IMR-90 (cell line): ENCODE measurements at regions not wholly inside any gene's neighbourhood (a gene's known extent, or its start where the extent isn't known, plus 50 kb on each side); places are given as distances from the start of the nearest gene placed in this dataset.
A peak's percentile ranks its signal among the peaks of the same experiment; 100 is the strongest.

ENCODE experiments used
- ATAC-seq: fragments of 200-7000 bp; cut with Tn5 transposase; 2 replicates; pipeline ENCODE4 v1.9.1; 2020; ENCODE audit warnings: low read depth, mild to moderate bottlenecking, moderate library complexity
- BruUV-seq: library from RNA; stranded (reverse); fragments of 400-500 nt; replicated peaks from 2 replicates; lab custom pipeline; 2021; lab: Mats Ljungman, UMichigan
- CTCF ChIA-PET: fragments of 300-600 bp; formaldehyde crosslinking; extraction: SDS; loops from one replicate; lab custom pipeline; 2021; ENCODE audit warnings: antibody characterized with exemption; lab: Yijun Ruan, JAX
- POLR2A ChIA-PET: fragments of 300-600 bp; sonication (Branson Sonifier 250); formaldehyde crosslinking; loops from one replicate; lab custom pipeline; 2022; ENCODE audit warnings: antibody characterized with exemption; ENCODE audit not compliant: unreplicated experiment; lab: Charles Lee
- DNase-seq: peaks from one replicate; pipeline ENCODE4 v3.0.0; 2013
- H2AFZ ChIP-seq: replicated peaks from 2 replicates; pipeline ENCODE3; 2013; ENCODE audit warnings: low read length, mild to moderate bottlenecking; ENCODE audit not compliant: poor library complexity
- H2AK5ac ChIP-seq: 2 replicates; pipeline ENCODE4 v1.6.1; 2013; ENCODE audit warnings: low read depth, low read length, inconsistent platforms
- H2AK9ac ChIP-seq: replicated peaks from 2 replicates; pipeline ENCODE3; 2013; ENCODE audit warnings: mild to moderate bottlenecking, low read depth, low read length, moderate library complexity; ENCODE audit not compliant: poor library complexity
- H2BK120ac ChIP-seq: 2 replicates; pipeline ENCODE4 v1.6.1; 2013; ENCODE audit warnings: low read depth, low read length, inconsistent platforms
- H2BK15ac ChIP-seq: 3 replicates; pipeline ENCODE4 v1.6.1; 2013; ENCODE audit warnings: low read depth, low read length, inconsistent platforms
- H2BK20ac ChIP-seq: 2 replicates; pipeline ENCODE4 v1.6.1; 2013; ENCODE audit warnings: low read depth, mild to moderate bottlenecking, inconsistent platforms, low read length, moderate library complexity
- H2BK5ac ChIP-seq: 2 replicates; pipeline ENCODE4 v1.6.1; 2013; ENCODE audit warnings: mild to moderate bottlenecking, low read depth, low read length, inconsistent platforms; ENCODE audit not compliant: poor library complexity, severe bottlenecking
- H3K14ac ChIP-seq: replicated peaks from 2 replicates; pipeline ENCODE4 v1.6.1; 2013; ENCODE audit warnings: low read depth, low read length, inconsistent platforms
- H3K18ac ChIP-seq: 2 replicates; pipeline ENCODE4 v1.6.1; 2013; ENCODE audit warnings: low read depth, low read length, control low read depth
- H3K23ac ChIP-seq: 2 replicates; pipeline ENCODE4 v1.6.1; 2013; ENCODE audit warnings: low read depth, low read length, inconsistent platforms
- H3K27ac ChIP-seq: 2 replicates; pipeline ENCODE4 v1.5.1; 2013; ENCODE audit warnings: mild to moderate bottlenecking, control low read depth, low read length; ENCODE audit not compliant: insufficient read depth
- H3K27me3 ChIP-seq: 2 replicates; pipeline ENCODE4 v1.6.1; 2013; ENCODE audit warnings: low read length; ENCODE audit not compliant: control insufficient read depth, insufficient read depth
- H3K36me3 ChIP-seq: 2 replicates; pipeline ENCODE4 v1.6.1; 2013; ENCODE audit warnings: low read length, mixed read lengths; ENCODE audit not compliant: control insufficient read depth, insufficient read depth
- H3K4ac ChIP-seq: 2 replicates; pipeline ENCODE4 v1.6.1; 2013; ENCODE audit warnings: low read depth, low read length, inconsistent platforms
- H3K4me1 ChIP-seq: 2 replicates; pipeline ENCODE4 v1.6.1; 2013; ENCODE audit warnings: low read length, mixed read lengths; ENCODE audit not compliant: control insufficient read depth, insufficient read depth
- H3K4me2 ChIP-seq: 2 replicates; pipeline ENCODE4 v1.6.1; 2013; ENCODE audit warnings: low read depth, mild to moderate bottlenecking, control low read depth, low read length, moderate library complexity
- H3K4me3 ChIP-seq: 2 replicates; pipeline ENCODE4 v1.5.1; 2013; ENCODE audit warnings: low read depth, mild to moderate bottlenecking, control low read depth, low read length, moderate library complexity; ENCODE audit not compliant: insufficient read depth
- H3K56ac ChIP-seq: 2 replicates; pipeline ENCODE4 v1.6.1; 2013; ENCODE audit warnings: low read length, inconsistent platforms; ENCODE audit not compliant: insufficient read depth; ENCODE audit errors: extremely low read depth
- H3K79me1 ChIP-seq, 2 experiments: 2 replicates each; pipeline ENCODE4 v1.6.1; 2013; ENCODE audit warnings: low read length in 2 of 2, inconsistent platforms in 1 of 2, low read depth in 1 of 2
- H3K9ac ChIP-seq: 2 replicates; pipeline ENCODE4 v1.6.1; 2013; ENCODE audit warnings: low read depth, low read length, control low read depth
- H3K9me1 ChIP-seq: 2 replicates; pipeline ENCODE4 v1.6.1; 2013; ENCODE audit warnings: low read length, inconsistent platforms; ENCODE audit not compliant: insufficient read depth
- H3K9me3 ChIP-seq: 2 replicates; pipeline ENCODE4 v1.6.1; 2013; ENCODE audit warnings: low read length; ENCODE audit not compliant: control insufficient read depth, insufficient read depth
- H4K20me1 ChIP-seq: 2 replicates; pipeline ENCODE4 v1.6.1; 2013; ENCODE audit warnings: low read length, inconsistent platforms; ENCODE audit not compliant: insufficient read depth
- H4K5ac ChIP-seq: 2 replicates; pipeline ENCODE4 v1.6.1; 2013; ENCODE audit warnings: mild to moderate bottlenecking, low read depth, low read length, control low read depth
- H4K8ac ChIP-seq, 2 experiments: 2 replicates each; pipeline ENCODE4 v1.6.1; 2013; ENCODE audit warnings: low read depth in 2 of 2, low read length in 2 of 2, control low read depth in 1 of 2, inconsistent platforms in 1 of 2
- H4K91ac ChIP-seq: 2 replicates; pipeline ENCODE4 v1.6.1; 2013; ENCODE audit warnings: low read depth, low read length, inconsistent platforms; ENCODE audit not compliant: insufficient read depth
- BHLHE40 ChIP-seq: fragments of 150-350 bp; IDR thresholded peaks from 2 replicates; pipeline ENCODE4 v1.6.1; 2016; ENCODE audit warnings: mild to moderate bottlenecking, low read depth, low read length
- CHD1 ChIP-seq: IDR thresholded peaks from 2 replicates; pipeline ENCODE4 v1.6.1; 2012; ENCODE audit warnings: low read depth, low read length, improper control_type of control experiment
- NFE2L2 ChIP-seq: fragments of 150-350 bp; IDR thresholded peaks from 2 replicates; pipeline ENCODE4 v1.6.1; 2016; ENCODE audit warnings: low read depth, mild to moderate bottlenecking, low read length
- POLR2A ChIP-seq: IDR thresholded peaks from 2 replicates; pipeline ENCODE4 v1.6.1; 2012; ENCODE audit warnings: mild to moderate bottlenecking, low read depth, low read length
- RCOR1 ChIP-seq: IDR thresholded peaks from 2 replicates; pipeline ENCODE4 v1.6.1; 2012; ENCODE audit warnings: mild to moderate bottlenecking, low read length, improper control_type of control experiment; ENCODE audit not compliant: insufficient replicate concordance
- RFX5 ChIP-seq: IDR thresholded peaks from 2 replicates; pipeline ENCODE4 v1.8.0; 2012; ENCODE audit warnings: low read depth, mild to moderate bottlenecking, low read length, moderate library complexity
- WGBS, 2 experiments: methylation state at CpG; one replicate each; pipeline versions ENCODE4 v1.1.5 to v1.1.7; 2013; ENCODE audit warnings: missing lambda C conversion rate in 2 of 2; ENCODE audit not compliant: insufficient read length in 1 of 2; ENCODE audit errors: extremely low coverage in 2 of 2; 5-methylcytosine and 5-hydroxymethylcytosine counted together
- dilution Hi-C: fragments of 300-500 bp; cut with HindIII; formaldehyde crosslinking; loops from one replicate; pipeline ENCODE4 v1.14.3; 2018; ENCODE audit warnings: low sequenced_read_pairs; ENCODE audit not compliant: unreplicated experiment
- in situ Hi-C: fragments of 300-500 bp; cut with MboI; formaldehyde crosslinking; loops from 3 replicates; pipeline ENCODE4 v1.14.3; 2019; ENCODE audit warnings: low sequenced_read_pairs, inconsistent platforms, mixed read lengths
- intact Hi-C: fragments of 100-400 bp; cut with micrococcal nuclease; formaldehyde crosslinking; loops from 2 replicates; pipeline ENCODE4 v1.10.0; 2022

- Histone ChIP-seq H3K18ac (no peak overlapping the region), H4K5ac (no peak overlapping the region), H2BK120ac (no peak overlapping the region), H2BK5ac (no peak overlapping the region), H3K4me1 (peaks cover 5% of the 10 kb centered on the region; the same call in 1 of the 2 replicates), H3K79me1 (peaks cover 16 to 28% of the 10 kb centered on the region in 2 experiments; a peak in 3 of 4 replicates), H2AK5ac (peak overlapping the region; percentile 7; the same call in 1 of the 2 replicates), H3K36me3 (no peaks in the 10 kb centered on the region), H3K14ac (0 out of 2 replicates have a peak overlapping the region, but pooled peaks have one; percentile 78), H3K4ac (no peak overlapping the region), H3K9me1 (peaks cover 3% of the 10 kb centered on the region; the same call in 1 of the 2 replicates), H4K8ac (no peak overlapping the region), H2AFZ (peak overlapping the region; percentile 6), H3K4me3 (no peak overlapping the region), H3K27ac (no peak overlapping the region), H2BK15ac (no peak overlapping the region), H3K4me2 (no peak overlapping the region; the same call in 1 of the 2 replicates), H2AK9ac (no peak overlapping the region), H4K20me1 (peaks cover 4% of the 10 kb centered on the region; the same call in 1 of the 2 replicates), H4K91ac (no peak overlapping the region), H3K23ac (no peak overlapping the region), H3K56ac (no peak overlapping the region), H2BK20ac (no peak overlapping the region), H3K9ac (no peak overlapping the region), H3K9me3 (no peaks in the 10 kb centered on the region; the same call in 1 of the 2 replicates), H3K27me3 (no peaks in the 10 kb centered on the region)
- DNase-seq (no peak), ATAC-seq (no peak; the same call in 1 of the 2 replicates)
- TF ChIP-seq RCOR1 (no peak), RFX5 (no peak), CHD1 (no peak), POLR2A (no peak), NFE2L2 (no peak), BHLHE40 (no peak)
- in situ Hi-C loops (no loop called here), dilution Hi-C loops (no loop called here), intact Hi-C loops (no loop called here)
- CTCF ChIA-PET: interaction anchor here (1.2 kb wide), 1 partner anchor 17 kb away, joined by 4 read pairs; no protein-coding TSS in a partner anchor
- POLR2A ChIA-PET: no interaction called here
- 73% methylated on average over 7 of the region's 11 CpGs; no CpG with 5 or more reads in 1 of the 2 experiments for WGBS, 2 experiments
- BruUV-seq: no TSS peak
Observed at GRCh38 chr17:72488555-72489271, 367.9 kb downstream of the SOX9 start.
